ENCODE measurements at regions not wholly inside any gene's neighbourhood (a gene's known extent, or its start where the extent isn't known, plus 50 kb on each side); places are given as distances from the start of the nearest gene placed in this dataset.

GRCh38 chr9:107896544-107896943, 407.0 kb upstream of the KLF4 start:
- TF ChIP-seq EZH2 (IDR thresholded peaks at IDR 0.05; ENCODE audit: borderline replicate concordance, insufficient read depth, low read depth, low read length, poor library complexity, severe bottlenecking) (no peak), CTCF (IDR thresholded peaks at IDR 0.05) (no peak)

All from B cell (primary cell).